ENCODE measurements at regions not wholly inside any gene's neighbourhood (a gene's known extent, or its start where the extent isn't known, plus 50 kb on each side); places are given as distances from the start of the nearest gene placed in this dataset.

DNA sequence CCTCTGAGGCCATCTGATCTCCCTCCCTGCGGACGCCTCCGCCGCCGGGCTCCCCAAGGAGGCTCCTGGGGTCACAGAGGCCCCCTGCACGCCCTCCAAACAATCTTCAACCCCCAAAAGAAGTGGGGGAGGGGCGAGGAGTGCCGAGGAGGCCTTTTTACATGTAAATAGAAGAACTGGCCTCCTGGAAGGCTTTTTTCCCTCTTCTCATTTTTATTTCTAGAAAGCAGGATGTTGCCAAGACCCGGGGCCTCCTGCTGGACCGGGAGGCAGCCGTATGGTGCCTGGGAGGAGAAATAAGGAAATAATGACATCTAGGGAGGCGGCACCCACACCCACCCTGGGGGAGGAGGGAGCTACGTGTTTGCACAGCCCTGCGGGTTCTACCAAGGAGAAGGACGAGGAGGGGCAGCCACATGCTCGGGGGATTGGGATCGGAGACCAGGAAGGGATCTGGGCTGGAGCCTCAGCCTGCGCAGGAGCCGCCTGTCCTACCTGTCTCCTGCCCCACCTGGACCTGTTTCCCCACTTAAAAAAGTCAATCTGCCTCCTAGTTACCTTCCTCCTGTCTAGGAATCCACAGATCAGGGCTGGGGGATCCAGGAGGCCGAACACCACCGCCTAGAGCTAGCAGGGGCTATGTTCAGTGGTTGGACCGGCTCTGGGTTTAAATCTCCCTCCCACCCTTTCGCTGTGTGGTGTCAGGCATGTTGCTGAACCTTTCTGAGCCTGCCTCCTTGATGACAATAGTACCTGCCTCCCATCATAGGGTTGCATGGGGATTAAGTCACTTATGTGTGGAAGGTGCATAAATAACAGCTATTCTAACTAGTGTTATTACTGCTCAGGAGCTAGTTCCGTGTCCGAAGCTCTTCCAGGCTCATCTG lies 175.7 kb upstream of the GSE1 start:
- no peaks in the 10 kb centered on the region for H3K36me3 ChIP-seq
- H3K4me3 ChIP-seq = no peak overlapping the region
- DNase-seq = no peak
- no peaks in the 10 kb centered on the region for H3K9me3 ChIP-seq
- ATAC-seq = no peak
- H3K4me1 ChIP-seq = peaks cover 0 to 9% of the 10 kb centered on the region in 2 donors
- no peak overlapping the region for H3K27ac ChIP-seq
- in situ Hi-C loops (cut with MboI; ENCODE audit: low sequenced_read_pairs in 4 of 4) (no loop called here), intact Hi-C loops (cut with DNase I; ENCODE audit: low total_unique reads) (no loop called here)
- no peaks in the 10 kb centered on the region for H3K27me3 ChIP-seq
- TF ChIP-seq POLR2A (IDR thresholded peaks at IDR 0.05) = no peak
- TF ChIP-seq, protein P1, sequence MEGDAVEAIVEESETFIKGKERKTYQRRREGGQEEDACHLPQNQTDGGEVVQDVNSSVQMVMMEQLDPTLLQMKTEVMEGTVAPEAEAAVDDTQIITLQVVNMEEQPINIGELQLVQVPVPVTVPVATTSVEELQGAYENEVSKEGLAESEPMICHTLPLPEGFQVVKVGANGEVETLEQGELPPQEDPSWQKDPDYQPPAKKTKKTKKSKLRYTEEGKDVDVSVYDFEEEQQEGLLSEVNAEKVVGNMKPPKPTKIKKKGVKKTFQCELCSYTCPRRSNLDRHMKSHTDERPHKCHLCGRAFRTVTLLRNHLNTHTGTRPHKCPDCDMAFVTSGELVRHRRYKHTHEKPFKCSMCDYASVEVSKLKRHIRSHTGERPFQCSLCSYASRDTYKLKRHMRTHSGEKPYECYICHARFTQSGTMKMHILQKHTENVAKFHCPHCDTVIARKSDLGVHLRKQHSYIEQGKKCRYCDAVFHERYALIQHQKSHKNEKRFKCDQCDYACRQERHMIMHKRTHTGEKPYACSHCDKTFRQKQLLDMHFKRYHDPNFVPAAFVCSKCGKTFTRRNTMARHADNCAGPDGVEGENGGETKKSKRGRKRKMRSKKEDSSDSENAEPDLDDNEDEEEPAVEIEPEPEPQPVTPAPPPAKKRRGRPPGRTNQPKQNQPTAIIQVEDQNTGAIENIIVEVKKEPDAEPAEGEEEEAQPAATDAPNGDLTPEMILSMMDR (IDR thresholded peaks at IDR 0.05 in 4 of 5, conservative IDR thresholded peaks at IDR 0.05 in 1 of 5) = no peak

DNA sequence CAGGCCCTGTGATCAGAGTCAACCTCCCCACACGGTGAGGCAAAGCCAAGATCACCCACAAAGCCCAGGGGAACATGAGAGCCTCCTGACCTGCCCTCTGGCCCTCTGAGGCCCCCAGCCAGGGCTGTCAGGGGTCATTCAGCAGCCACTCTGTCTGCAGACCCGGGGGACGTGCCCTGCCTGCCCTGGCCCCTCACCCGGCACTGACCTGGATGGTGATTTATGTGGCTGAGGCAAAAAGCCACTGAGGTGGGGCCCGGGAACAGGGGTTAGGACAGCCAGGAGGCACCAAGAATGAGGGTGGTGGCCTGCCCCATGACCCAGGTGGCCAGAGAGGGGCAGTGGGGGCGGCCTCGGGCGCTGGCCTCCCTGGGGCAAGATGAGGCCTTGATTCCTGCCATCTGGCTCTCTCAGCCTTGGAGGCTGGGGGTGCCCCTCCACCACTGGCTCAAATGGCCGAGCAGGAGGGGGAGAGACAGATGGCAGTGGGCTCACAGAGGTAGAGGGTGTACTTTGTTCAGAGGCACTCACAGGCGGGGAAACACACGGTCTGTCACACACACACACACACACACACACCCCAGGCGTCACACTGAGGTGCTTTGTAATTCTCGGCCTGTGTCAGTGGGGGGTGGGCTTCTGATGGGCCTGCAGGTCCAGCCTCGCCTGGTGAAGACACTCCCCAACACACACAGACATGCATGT lies 174.0 kb upstream of the GSE1 start:
- Histone ChIP-seq H3K9me3 (no peaks in the 10 kb centered on the region), H3K4me3 (no peak overlapping the region), H3K4me1 (peaks cover 0 to 9% of the 10 kb centered on the region in 2 donors), H3K36me3 (no peaks in the 10 kb centered on the region), H3K27me3 (no peaks in the 10 kb centered on the region), H3K27ac (no peak overlapping the region)
- DNase-seq (no peak), ATAC-seq (no peak)
- TF ChIP-seq, protein P1 (IDR thresholded peaks at IDR 0.05 in 4 of 5, conservative IDR thresholded peaks at IDR 0.05 in 1 of 5) = no peak
- no peak for TF ChIP-seq POLR2A (IDR thresholded peaks at IDR 0.05)
- intact Hi-C loops (cut with DNase I; ENCODE audit: low total_unique reads) = no loop called here
- in situ Hi-C loops (cut with MboI; ENCODE audit: low sequenced_read_pairs in 4 of 4) = no loop called here

DNA sequence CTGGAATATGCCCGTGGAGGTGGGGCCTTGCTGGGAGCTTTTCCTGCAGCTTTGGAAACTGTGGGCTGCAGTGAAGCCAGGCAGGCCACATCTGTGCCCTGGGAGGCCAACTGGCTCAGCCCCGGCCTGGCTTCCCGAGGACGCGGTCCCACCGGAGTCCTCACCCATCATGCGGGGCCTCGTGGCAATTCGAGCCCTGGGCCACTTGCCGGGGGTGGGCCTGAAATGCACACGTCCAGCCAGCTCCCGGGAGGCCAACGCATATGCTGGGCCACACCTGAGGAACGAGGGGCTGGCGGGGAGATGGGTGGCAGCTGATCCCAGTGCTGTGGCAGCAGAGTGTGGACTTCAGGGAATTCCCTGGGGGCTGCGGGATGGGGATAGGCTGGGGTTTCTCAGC lies 172.4 kb upstream of the GSE1 start:
- H3K9me3 ChIP-seq = no peaks in the 10 kb centered on the region
- in situ Hi-C loops (cut with MboI; ENCODE audit: low sequenced_read_pairs in 4 of 4) = no loop called here
- no peaks in the 10 kb centered on the region for H3K27me3 ChIP-seq
- no peak for ATAC-seq
- peaks cover 0 to 9% of the 10 kb centered on the region in 2 donors for H3K4me1 ChIP-seq
- no peak for DNase-seq
- intact Hi-C loops (cut with DNase I; ENCODE audit: low total_unique reads) = no loop called here
- no peak overlapping the region for H3K27ac ChIP-seq
- H3K4me3 ChIP-seq = no peak overlapping the region
- no peaks in the 10 kb centered on the region for H3K36me3 ChIP-seq
- TF ChIP-seq, protein P1 (IDR thresholded peaks at IDR 0.05 in 4 of 5, conservative IDR thresholded peaks at IDR 0.05 in 1 of 5) = no peak
- TF ChIP-seq POLR2A (IDR thresholded peaks at IDR 0.05) = no peak

DNA sequence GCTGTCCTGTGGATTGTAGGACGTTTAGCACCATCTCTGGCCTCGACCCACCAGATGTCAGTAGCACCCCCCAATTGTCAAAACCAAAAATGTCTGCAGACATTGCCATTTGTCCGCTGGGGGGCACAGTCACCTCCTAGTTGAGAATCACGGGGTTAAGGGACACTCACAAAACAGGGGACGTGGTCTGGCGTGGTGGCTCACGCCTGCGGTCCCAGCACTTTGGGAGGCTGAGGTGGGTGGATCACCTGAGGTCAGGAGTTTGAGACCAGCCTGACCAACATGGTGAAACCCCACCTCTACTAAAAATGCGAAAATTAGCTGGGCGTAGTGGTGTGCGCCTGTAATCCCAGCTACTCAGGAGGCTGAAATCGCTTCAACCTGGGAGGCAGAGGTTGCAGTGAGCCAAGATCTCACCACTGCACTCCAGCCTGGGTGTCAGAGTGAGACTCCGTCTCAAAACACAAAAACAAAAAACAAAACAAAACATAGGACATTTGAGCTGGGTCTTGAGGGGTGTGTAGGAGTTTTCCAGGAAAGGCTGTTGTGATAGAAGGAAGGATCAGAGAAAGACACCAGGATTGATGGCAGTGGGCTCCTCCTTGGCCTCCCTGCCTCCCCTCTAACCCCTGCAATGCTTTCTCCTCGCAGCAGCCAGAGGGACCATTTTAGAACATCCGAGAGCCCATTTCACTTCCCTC lies 171.8 kb upstream of the GSE1 start:
- no peak for ATAC-seq
- H3K27me3 ChIP-seq = no peaks in the 10 kb centered on the region
- no peak overlapping the region for H3K4me3 ChIP-seq
- intact Hi-C loops (cut with DNase I; ENCODE audit: low total_unique reads) (no loop called here), in situ Hi-C loops (cut with MboI; ENCODE audit: low sequenced_read_pairs in 4 of 4) (no loop called here)
- H3K4me1 ChIP-seq = peaks cover 0 to 7% of the 10 kb centered on the region in 2 donors
- TF ChIP-seq POLR2A (IDR thresholded peaks at IDR 0.05) = no peak
- TF ChIP-seq, protein P1 (IDR thresholded peaks at IDR 0.05 in 4 of 5, conservative IDR thresholded peaks at IDR 0.05 in 1 of 5) = no peak
- H3K9me3 ChIP-seq = no peaks in the 10 kb centered on the region
- no peak overlapping the region for H3K27ac ChIP-seq
- no peak for DNase-seq
- H3K36me3 ChIP-seq = no peaks in the 10 kb centered on the region
